CD8-positive, alpha-beta memory T cell (primary cell): ENCODE measurements at regions not wholly inside any gene's neighbourhood (a gene's known extent, or its start where the extent isn't known, plus 50 kb on each side); places are given as distances from the start of the nearest gene placed in this dataset.
"Not testable (repeated sequence)": the region's sequence is repeated elsewhere in the genome, so short reads cannot be mapped to it uniquely, and the experiment has no call there.

Experiments used
- CTCF ChIA-PET: fragments of 350-600 bp; sonication (Branson Sonifier 250); formaldehyde crosslinking; loops from one replicate; lab custom pipeline; 2021; ENCODE audit warnings: antibody characterized with exemption; lab: Charles Lee
- POLR2A ChIA-PET: fragments of 350-600 bp; sonication (Branson Sonifier 250); formaldehyde crosslinking; loops from one replicate; lab custom pipeline; 2021; ENCODE audit warnings: antibody characterized with exemption; lab: Charles Lee
- DNase-seq, 5 donors: peaks; one replicate each; pipeline versions ENCODE4 v3.0.0 to v3.0.0-alpha.2; 2020 to 2022; ENCODE audit warnings: mixed read lengths in 1 of 5
- H3K27ac ChIP-seq: one replicate; pipeline ENCODE4 v1.7.0; 2013; ENCODE audit warnings: low read depth, mild to moderate bottlenecking, low read length, moderate library complexity
- H3K27me3 ChIP-seq: 2 replicates; pipeline ENCODE4 v1.7.0; 2013; ENCODE audit warnings: low read length, mild to moderate bottlenecking; ENCODE audit not compliant: insufficient read depth, poor library complexity, severe bottlenecking
- H3K36me3 ChIP-seq: 2 replicates; pipeline ENCODE4 v1.7.0; 2013; ENCODE audit warnings: mild to moderate bottlenecking, low read length, moderate library complexity; ENCODE audit not compliant: insufficient read depth
- H3K4me1 ChIP-seq: 2 replicates; pipeline ENCODE4 v1.7.0; 2013; ENCODE audit warnings: mild to moderate bottlenecking, low read length, moderate library complexity; ENCODE audit not compliant: insufficient read depth
- H3K4me3 ChIP-seq: 2 replicates; pipeline ENCODE4 v1.7.0; 2013; ENCODE audit warnings: mild to moderate bottlenecking, low read length
- H3K9me3 ChIP-seq: 2 replicates; pipeline ENCODE4 v1.7.0; 2013; ENCODE audit warnings: mild to moderate bottlenecking, low read length
- H3K27ac Mint-ChIP-seq, 8 donors: one replicate each; pipeline ENCODE4 v1.8.0; 2020 to 2021; ENCODE audit warnings: mixed read lengths in 8 of 8, mild to moderate bottlenecking in 6 of 8, inconsistent platforms in 3 of 8, moderate library complexity in 3 of 8
- H3K27me3 Mint-ChIP-seq, 2 donors: one replicate each; pipeline ENCODE4 v1.8.0; 2020 to 2021; ENCODE audit warnings: mixed read lengths in 2 of 2, mild to moderate bottlenecking in 1 of 2, moderate library complexity in 1 of 2
- H3K36me3 Mint-ChIP-seq, 3 donors: one replicate each; pipeline ENCODE4 v1.8.0; 2020 to 2021; ENCODE audit warnings: mixed read lengths in 3 of 3, inconsistent platforms in 1 of 3, mild to moderate bottlenecking in 1 of 3
- H3K4me1 Mint-ChIP-seq, 3 donors: one replicate each; pipeline ENCODE4 v1.8.0; 2020 to 2021; ENCODE audit warnings: mixed read lengths in 3 of 3, inconsistent platforms in 1 of 3, mild to moderate bottlenecking in 1 of 3
- H3K4me3 Mint-ChIP-seq, 7 donors: one replicate each; pipeline ENCODE4 v1.8.0; 2020 to 2021; ENCODE audit warnings: mixed read lengths in 7 of 7, mild to moderate bottlenecking in 6 of 7, moderate library complexity in 4 of 7, inconsistent platforms in 2 of 7
- H3K9me3 Mint-ChIP-seq, 5 donors: one replicate each; pipeline ENCODE4 v1.8.0; 2020 to 2022; ENCODE audit warnings: mixed read lengths in 5 of 5, mild to moderate bottlenecking in 3 of 5, moderate library complexity in 2 of 5, inconsistent platforms in 1 of 5

DNA sequence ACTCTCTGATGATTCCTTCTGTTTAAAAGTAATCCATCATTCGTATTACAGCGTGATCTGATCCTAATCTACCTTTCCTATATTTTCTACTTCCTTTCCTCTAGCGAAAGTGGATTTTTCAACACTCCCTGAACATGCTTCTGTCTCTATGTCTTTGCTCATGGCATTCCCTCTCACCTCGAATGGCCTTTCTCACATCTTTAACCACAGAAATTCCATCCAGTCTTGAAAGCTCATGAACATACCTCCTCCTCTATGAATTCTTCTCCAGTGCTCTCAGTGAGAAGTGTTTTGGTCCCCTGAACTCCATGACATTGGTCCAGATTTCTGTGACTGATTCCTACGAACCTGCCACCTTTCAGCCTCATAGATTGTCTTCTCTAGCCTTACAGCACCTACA, 323.2 kb downstream of the RAD51AP2 start:
- no peak overlapping the region for H3K27ac Mint-ChIP-seq
- Histone ChIP-seq H3K9me3 (no peaks in the 10 kb centered on the region), H3K4me3 (no peak overlapping the region), H3K4me1 (no peaks in the 10 kb centered on the region), H3K27me3 (no peaks in the 10 kb centered on the region), H3K36me3 (no peaks in the 10 kb centered on the region), H3K27ac (no peak overlapping the region)
- no peaks in the 10 kb centered on the region for H3K4me1 Mint-ChIP-seq
- H3K36me3 Mint-ChIP-seq = no peaks in the 10 kb centered on the region
- H3K9me3 Mint-ChIP-seq = peaks cover 0 to 28% (median 7%) of the 10 kb centered on the region in 5 donors
- ChIA-PET POLR2A (no interaction called here), CTCF (no interaction called here)
- DNase-seq = no peak
- H3K4me3 Mint-ChIP-seq = no peak overlapping the region
- H3K27me3 Mint-ChIP-seq = peaks cover 0 to 3% of the 10 kb centered on the region in 2 donors

DNA sequence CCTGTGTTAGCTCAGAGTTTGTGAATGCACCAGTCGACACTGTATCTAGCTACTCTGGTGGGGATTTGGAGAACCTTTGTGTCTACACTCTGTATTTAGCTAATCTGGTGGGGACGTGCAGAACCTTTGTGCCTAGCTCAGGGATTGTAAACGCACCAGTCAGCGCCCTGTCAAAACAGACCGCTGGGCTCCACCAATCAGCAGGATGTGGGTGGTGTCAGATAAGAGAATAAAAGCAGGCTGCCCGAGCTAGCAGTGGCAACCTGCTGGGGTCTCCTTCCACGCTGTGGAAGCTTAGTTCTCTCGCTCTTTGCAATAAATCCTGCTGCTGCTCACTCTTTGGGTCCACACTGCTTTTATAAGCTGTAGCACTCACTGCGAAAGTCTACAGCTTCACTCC, 324.2 kb downstream of the RAD51AP2 start:
- no peak overlapping the region for H3K27ac Mint-ChIP-seq
- no peaks in the 10 kb centered on the region for H3K27me3 ChIP-seq
- H3K4me3 Mint-ChIP-seq = no peak overlapping the region
- peaks cover 0 to 30% (median 7%) of the 10 kb centered on the region in 5 donors for H3K9me3 Mint-ChIP-seq
- H3K4me3 ChIP-seq = no peak overlapping the region
- no peaks in the 10 kb centered on the region for H3K4me1 Mint-ChIP-seq
- no peaks in the 10 kb centered on the region for H3K9me3 ChIP-seq
- H3K4me1 ChIP-seq = no peaks in the 10 kb centered on the region
- H3K27ac ChIP-seq = no peak overlapping the region
- H3K36me3 ChIP-seq = no peaks in the 10 kb centered on the region
- no peaks in the 10 kb centered on the region for H3K36me3 Mint-ChIP-seq
- no peak for DNase-seq
- POLR2A ChIA-PET = no interaction called here
- peaks cover 0 to 3% of the 10 kb centered on the region in 2 donors for H3K27me3 Mint-ChIP-seq
- CTCF ChIA-PET = no interaction called here

- H3K27ac ChIP-seq, H3K36me3 Mint-ChIP-seq, H3K27ac Mint-ChIP-seq, POLR2A ChIA-PET, H3K4me3 ChIP-seq, H3K4me1 Mint-ChIP-seq, H3K4me1 ChIP-seq, CTCF ChIA-PET, H3K27me3 Mint-ChIP-seq, H3K27me3 ChIP-seq, H3K9me3 ChIP-seq, DNase-seq, H3K4me3 Mint-ChIP-seq, H3K36me3 ChIP-seq: not testable (repeated sequence)
- H3K9me3 Mint-ChIP-seq = peaks cover 0 to 31% (median 5%) of the 10 kb centered on the region in 5 donors
These were observed 324.8 kb downstream of the RAD51AP2 start for GRCh38 chr2:17193433-17193890.

DNA sequence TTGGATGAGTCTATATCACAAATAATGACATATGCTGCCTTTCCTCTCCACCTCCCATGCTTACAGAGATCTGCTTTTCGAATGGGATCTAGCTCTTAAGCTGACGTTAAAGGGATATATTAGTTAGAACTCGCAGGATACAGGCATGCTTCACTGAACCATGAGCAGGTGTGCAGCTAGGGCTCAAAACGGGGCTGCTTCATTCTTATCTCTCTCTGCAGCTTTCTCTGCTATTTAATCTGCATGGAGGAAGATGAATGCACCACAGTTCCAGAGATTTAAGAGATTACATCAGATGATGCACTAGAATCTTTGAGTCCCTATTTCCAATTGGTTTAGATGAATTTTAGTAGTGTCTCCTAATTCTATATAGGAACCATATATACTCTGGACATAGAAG, 327.0 kb downstream of the RAD51AP2 start:
- POLR2A ChIA-PET = no interaction called here
- H3K4me3 ChIP-seq = no peak overlapping the region
- H3K4me1 Mint-ChIP-seq = no peaks in the 10 kb centered on the region
- H3K27ac ChIP-seq = no peak overlapping the region
- no peaks in the 10 kb centered on the region for H3K4me1 ChIP-seq
- CTCF ChIA-PET = no interaction called here
- peaks cover 0 to 39% (median 2%) of the 10 kb centered on the region in 5 donors for H3K9me3 Mint-ChIP-seq
- DNase-seq = no peak
- no peaks in the 10 kb centered on the region for H3K9me3 ChIP-seq
- no peak overlapping the region for H3K27ac Mint-ChIP-seq
- H3K4me3 Mint-ChIP-seq = no peak overlapping the region
- H3K36me3 ChIP-seq = no peaks in the 10 kb centered on the region
- no peaks in the 10 kb centered on the region for H3K36me3 Mint-ChIP-seq
- no peaks in the 10 kb centered on the region for H3K27me3 ChIP-seq
- H3K27me3 Mint-ChIP-seq = no peaks in the 10 kb centered on the region

DNA sequence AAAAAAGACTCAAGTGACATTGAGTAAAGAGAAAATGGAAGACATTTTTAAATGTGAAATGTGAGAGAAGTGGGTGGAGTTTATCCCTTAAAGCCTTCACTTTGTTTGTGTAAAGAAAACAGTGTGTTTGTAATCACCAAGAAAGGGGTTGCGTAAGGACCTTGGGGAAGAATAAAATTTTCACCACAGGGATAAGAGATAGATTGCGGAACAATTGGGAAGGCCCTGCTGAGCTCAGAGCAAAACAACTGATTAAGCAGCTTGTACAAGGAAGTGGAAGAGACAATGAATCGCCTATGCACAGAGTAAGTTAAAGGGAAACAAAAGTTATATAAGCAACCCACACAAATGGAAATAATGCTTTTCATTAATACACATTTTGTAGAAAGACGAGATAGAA, 327.7 kb downstream of the RAD51AP2 start:
- H3K4me1 Mint-ChIP-seq = no peaks in the 10 kb centered on the region
- H3K36me3 Mint-ChIP-seq = no peaks in the 10 kb centered on the region
- no peaks in the 10 kb centered on the region for H3K9me3 ChIP-seq
- DNase-seq = no peak
- no peak overlapping the region for H3K4me3 Mint-ChIP-seq
- ChIA-PET CTCF (no interaction called here), POLR2A (no interaction called here)
- peaks cover 0 to 41% (median 2%) of the 10 kb centered on the region in 5 donors for H3K9me3 Mint-ChIP-seq
- H3K27ac Mint-ChIP-seq = no peak overlapping the region
- no peaks in the 10 kb centered on the region for H3K4me1 ChIP-seq
- no peaks in the 10 kb centered on the region for H3K27me3 Mint-ChIP-seq
- no peaks in the 10 kb centered on the region for H3K36me3 ChIP-seq
- no peak overlapping the region for H3K27ac ChIP-seq
- no peaks in the 10 kb centered on the region for H3K27me3 ChIP-seq
- no peak overlapping the region for H3K4me3 ChIP-seq

- no peak overlapping the region for H3K27ac ChIP-seq
- H3K36me3 Mint-ChIP-seq = no peaks in the 10 kb centered on the region
- no peak for DNase-seq
- ChIA-PET POLR2A (no interaction called here), CTCF (no interaction called here)
- peaks cover 0 to 41% (median 2%) of the 10 kb centered on the region in 5 donors for H3K9me3 Mint-ChIP-seq
- H3K4me1 ChIP-seq = no peaks in the 10 kb centered on the region
- H3K36me3 ChIP-seq = no peaks in the 10 kb centered on the region
- no peaks in the 10 kb centered on the region for H3K9me3 ChIP-seq
- no peak overlapping the region for H3K4me3 Mint-ChIP-seq
- no peak overlapping the region for H3K27ac Mint-ChIP-seq
- H3K4me3 ChIP-seq = no peak overlapping the region
- H3K27me3 ChIP-seq = no peaks in the 10 kb centered on the region
- no peaks in the 10 kb centered on the region for H3K4me1 Mint-ChIP-seq
- no peaks in the 10 kb centered on the region for H3K27me3 Mint-ChIP-seq
These were observed 329.5 kb downstream of the RAD51AP2 start for GRCh38 chr2:17188721-17189120.

- Mint-ChIP-seq H3K4me1 (no peaks in the 10 kb centered on the region), H3K27me3 (no peaks in the 10 kb centered on the region), H3K36me3 (no peaks in the 10 kb centered on the region), H3K9me3 (peaks cover 0 to 24% (median 0%) of the 10 kb centered on the region in 5 donors), H3K4me3 (no peak overlapping the region), H3K27ac (no peak overlapping the region)
- Histone ChIP-seq H3K9me3 (no peaks in the 10 kb centered on the region), H3K36me3 (no peaks in the 10 kb centered on the region), H3K4me1 (no peaks in the 10 kb centered on the region), H3K27me3 (no peaks in the 10 kb centered on the region), H3K27ac (no peak overlapping the region), H3K4me3 (no peak overlapping the region)
- POLR2A ChIA-PET = no interaction called here
- no peak for DNase-seq
- CTCF ChIA-PET = no interaction called here
These were observed 333.7 kb downstream of the RAD51AP2 start for GRCh38 chr2:17184512-17184911.

DNA sequence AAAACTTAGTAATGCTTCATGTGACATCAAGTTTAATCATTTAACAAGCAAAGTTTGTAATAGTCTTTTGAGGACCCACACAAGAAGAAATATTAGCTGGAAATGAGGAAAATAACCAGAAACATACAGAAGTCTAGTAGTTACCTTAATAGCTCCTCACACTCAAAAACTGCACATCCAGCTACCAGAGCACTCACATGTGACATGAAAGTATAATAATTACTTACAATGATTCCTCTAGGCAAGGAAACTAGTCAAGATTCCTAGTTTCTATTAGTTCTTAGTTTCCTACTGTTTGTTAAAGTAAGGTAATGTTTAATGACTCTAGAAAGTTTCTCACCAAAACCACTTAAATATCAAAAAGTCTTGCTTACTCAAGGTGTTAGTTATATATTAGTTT, 335.8 kb downstream of the RAD51AP2 start:
- no peak overlapping the region for H3K4me3 ChIP-seq
- H3K27ac ChIP-seq = no peak overlapping the region
- no peaks in the 10 kb centered on the region for H3K9me3 ChIP-seq
- Mint-ChIP-seq H3K27ac (no peak overlapping the region), H3K27me3 (no peaks in the 10 kb centered on the region), H3K4me1 (no peaks in the 10 kb centered on the region), H3K9me3 (peaks cover 0 to 10% (median 0%) of the 10 kb centered on the region in 5 donors), H3K4me3 (no peak overlapping the region), H3K36me3 (no peaks in the 10 kb centered on the region)
- H3K36me3 ChIP-seq = no peaks in the 10 kb centered on the region
- CTCF ChIA-PET = no interaction called here
- DNase-seq = no peak
- POLR2A ChIA-PET = no interaction called here
- H3K27me3 ChIP-seq = no peaks in the 10 kb centered on the region
- H3K4me1 ChIP-seq = no peaks in the 10 kb centered on the region
